ENCODE measurements at regions not wholly inside any gene's neighbourhood (a gene's known extent, or its start where the extent isn't known, plus 50 kb on each side); places are given as distances from the start of the nearest gene placed in this dataset.
A peak's percentile ranks its signal among the peaks of the same experiment; 100 is the strongest.

DNA sequence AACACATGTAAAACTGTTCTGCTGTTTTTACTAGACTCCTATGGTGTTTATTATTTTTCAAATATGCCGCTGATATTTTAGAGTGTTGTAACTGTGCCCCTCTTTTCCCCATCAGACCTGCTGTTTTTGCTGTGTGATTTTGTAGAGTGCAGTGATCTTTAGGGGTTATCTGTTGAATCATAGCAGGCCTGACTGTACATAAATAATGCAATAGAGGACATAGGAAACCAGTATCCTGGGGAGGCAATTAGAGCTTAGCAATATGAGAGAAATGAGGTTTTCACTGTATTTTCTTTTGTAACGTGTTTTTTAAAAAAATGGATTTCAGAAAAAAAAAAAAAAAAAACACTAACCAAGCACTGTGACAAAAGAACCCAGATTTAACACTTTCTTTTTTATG lies 662.2 kb downstream of the TOX3 start:
- H3K4me3 ChIP-seq (ENCODE audit: low read length) = no peak overlapping the region
- TF ChIP-seq, protein P1, sequence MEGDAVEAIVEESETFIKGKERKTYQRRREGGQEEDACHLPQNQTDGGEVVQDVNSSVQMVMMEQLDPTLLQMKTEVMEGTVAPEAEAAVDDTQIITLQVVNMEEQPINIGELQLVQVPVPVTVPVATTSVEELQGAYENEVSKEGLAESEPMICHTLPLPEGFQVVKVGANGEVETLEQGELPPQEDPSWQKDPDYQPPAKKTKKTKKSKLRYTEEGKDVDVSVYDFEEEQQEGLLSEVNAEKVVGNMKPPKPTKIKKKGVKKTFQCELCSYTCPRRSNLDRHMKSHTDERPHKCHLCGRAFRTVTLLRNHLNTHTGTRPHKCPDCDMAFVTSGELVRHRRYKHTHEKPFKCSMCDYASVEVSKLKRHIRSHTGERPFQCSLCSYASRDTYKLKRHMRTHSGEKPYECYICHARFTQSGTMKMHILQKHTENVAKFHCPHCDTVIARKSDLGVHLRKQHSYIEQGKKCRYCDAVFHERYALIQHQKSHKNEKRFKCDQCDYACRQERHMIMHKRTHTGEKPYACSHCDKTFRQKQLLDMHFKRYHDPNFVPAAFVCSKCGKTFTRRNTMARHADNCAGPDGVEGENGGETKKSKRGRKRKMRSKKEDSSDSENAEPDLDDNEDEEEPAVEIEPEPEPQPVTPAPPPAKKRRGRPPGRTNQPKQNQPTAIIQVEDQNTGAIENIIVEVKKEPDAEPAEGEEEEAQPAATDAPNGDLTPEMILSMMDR (IDR thresholded peaks at IDR 0.05; ENCODE audit: insufficient read depth, low read depth, low read length, missing control alignments) = no peak
- DNase-seq (ENCODE audit: low read depth) = no peak

GRCh38 chr16:51881731-51882130 lies 665.2 kb downstream of the TOX3 start:
- TF ChIP-seq, protein P1 (IDR thresholded peaks at IDR 0.05; ENCODE audit: insufficient read depth, low read depth, low read length, missing control alignments) = no peak
- no peak for DNase-seq (ENCODE audit: low read depth)
- no peak overlapping the region for H3K4me3 ChIP-seq (ENCODE audit: low read length)

- TF ChIP-seq, protein P1 (IDR thresholded peaks at IDR 0.05; ENCODE audit: insufficient read depth, low read depth, low read length, missing control alignments) = no peak
- H3K4me3 ChIP-seq (ENCODE audit: low read length) = no peak overlapping the region
- DNase-seq (ENCODE audit: low read depth) = peak; percentile 81
Measured at GRCh38 chr16:51880776-51881175, 666.2 kb downstream of the TOX3 start.

GRCh38 chr16:51877686-51878085 lies 669.3 kb downstream of the TOX3 start:
- TF ChIP-seq, protein P1 (IDR thresholded peaks at IDR 0.05; ENCODE audit: insufficient read depth, low read depth, low read length, missing control alignments) = no peak
- no peak overlapping the region for H3K4me3 ChIP-seq (ENCODE audit: low read length)
- DNase-seq (ENCODE audit: low read depth) = no peak

DNA sequence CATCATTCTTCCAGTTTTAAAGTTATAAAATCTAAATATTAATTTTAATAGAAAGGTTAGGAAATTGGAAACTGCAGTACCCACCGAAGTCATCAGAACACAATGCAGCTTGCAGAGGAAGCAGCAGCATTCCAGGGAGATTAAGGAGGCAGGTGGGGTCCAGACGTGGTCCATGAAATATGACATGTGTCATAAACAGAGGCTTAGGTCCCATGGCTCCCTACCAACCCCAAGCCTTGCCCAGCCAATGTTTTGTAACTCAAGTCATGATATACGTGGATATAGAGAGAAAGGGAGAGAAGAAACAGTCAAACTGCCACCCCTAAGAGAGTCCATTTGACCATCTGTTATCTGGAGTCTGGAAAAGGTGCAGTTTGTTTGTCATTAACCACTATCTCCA lies 670.0 kb downstream of the TOX3 start:
- TF ChIP-seq, protein P1 (IDR thresholded peaks at IDR 0.05; ENCODE audit: insufficient read depth, low read depth, low read length, missing control alignments) = no peak
- DNase-seq (ENCODE audit: low read depth) = peak; percentile 33
- no peak overlapping the region for H3K4me3 ChIP-seq (ENCODE audit: low read length)

- TF ChIP-seq, protein P1 (IDR thresholded peaks at IDR 0.05; ENCODE audit: insufficient read depth, low read depth, low read length, missing control alignments) = no peak
- no peak overlapping the region for H3K4me3 ChIP-seq (ENCODE audit: low read length)
- DNase-seq (ENCODE audit: low read depth) = no peak
Measured at GRCh38 chr16:51876601-51876875, 670.4 kb downstream of the TOX3 start.

GRCh38 chr16:51875834-51876600 lies 670.9 kb downstream of the TOX3 start:
- DNase-seq (ENCODE audit: low read depth) = no peak
- TF ChIP-seq, protein P1 (IDR thresholded peaks at IDR 0.05; ENCODE audit: insufficient read depth, low read depth, low read length, missing control alignments) = no peak
- no peak overlapping the region for H3K4me3 ChIP-seq (ENCODE audit: low read length)

Data from epithelial cell of esophagus (primary cell).